GM12878 (cell line): ENCODE measurements at regions not wholly inside any gene's neighbourhood (a gene's known extent, or its start where the extent isn't known, plus 50 kb on each side); places are given as distances from the start of the nearest gene placed in this dataset.

Experiments
- ATAC-seq: fragments of 200-7000 bp; cut with Tn5 transposase; 3 replicates; pipeline ENCODE4 v1.9.1; 2020; ENCODE audit warnings: mild to moderate bottlenecking, moderate library complexity
- BruUV-seq: library from RNA; stranded (reverse); fragments of 400-500 nt; replicated peaks from 2 replicates; lab custom pipeline; 2021; lab: Mats Ljungman, UMichigan
- CTCF ChIA-PET: fragments of 300-600 bp; sonication (Branson Sonifier 250); formaldehyde crosslinking; extraction: SDS; loops from one replicate; lab custom pipeline; 2021; ENCODE audit warnings: inconsistent platforms; lab: Yijun Ruan, JAX
- POLR2A ChIA-PET: fragments of 350-600 bp; formaldehyde crosslinking; extraction: SDS; loops from one replicate; lab custom pipeline; 2021; ENCODE audit warnings: inconsistent platforms; lab: Charles Lee
- RAD21 ChIA-PET: fragments of 300-600 bp; sonication (Branson Sonifier 250); formaldehyde crosslinking; loops from one replicate; lab custom pipeline; 2023; ENCODE audit warnings: antibody characterized with exemption; ENCODE audit not compliant: unreplicated experiment; lab: Charles Lee
- SMC1A ChIA-PET: fragments of 300-600 bp; sonication (Branson Sonifier 250); formaldehyde crosslinking; loops from one replicate; lab custom pipeline; 2023; ENCODE audit not compliant: unreplicated experiment, uncharacterized antibody; lab: Charles Lee
- DNase-seq: peaks from one replicate; pipeline ENCODE4 v3.0.0-alpha.2; 2011; ENCODE audit warnings: low read depth, low spot score
- FAIRE-seq: peaks from 3 replicates; lab custom pipeline; 2011; peaks lifted over from hg19 to GRCh38; lab: Jason Lieb, UNC
- H2AFZ ChIP-seq: 2 replicates; pipeline ENCODE4 v1.6.0; 2011; ENCODE audit warnings: low read depth, low read length, control low read depth; ENCODE audit not compliant: control insufficient read depth
- H3K27ac ChIP-seq: 2 replicates; pipeline ENCODE4 v1.5.1; 2011; ENCODE audit warnings: control low read depth; ENCODE audit not compliant: control insufficient read depth, insufficient read depth
- H3K27me3 ChIP-seq, 2 experiments: replicated peaks in 1 of 2; 2 replicates each; pipeline versions ENCODE4 v1.6.0 to v1.6.1; 2011; ENCODE audit warnings: low read length in 1 of 2; ENCODE audit not compliant: control insufficient read depth in 2 of 2, insufficient read depth in 2 of 2
- H3K36me3 ChIP-seq, 2 experiments: 2 replicates each; pipeline ENCODE4 v1.5.1; 2011; ENCODE audit warnings: low read length in 1 of 2; ENCODE audit not compliant: control insufficient read depth in 2 of 2, insufficient read depth in 2 of 2
- H3K4me1 ChIP-seq: 2 replicates; pipeline ENCODE4 v1.6.1; 2011; ENCODE audit warnings: mild to moderate bottlenecking, low read length, moderate library complexity, mixed read lengths; ENCODE audit not compliant: control insufficient read depth, insufficient read depth
- H3K4me2 ChIP-seq: 2 replicates; pipeline ENCODE4 v1.6.0; 2011; ENCODE audit warnings: control low read depth; ENCODE audit not compliant: control insufficient read depth, insufficient read depth
- H3K4me3 ChIP-seq: fragments of 200-600 bp; sonication (generic); 2 replicates; pipeline ENCODE4 v1.5.1; 2016
- H3K79me2 ChIP-seq: 2 replicates; pipeline ENCODE4 v1.6.0; 2011; ENCODE audit warnings: low read length; ENCODE audit not compliant: control insufficient read depth, insufficient read depth
- H3K9ac ChIP-seq: 2 replicates; pipeline ENCODE4 v1.8.0; 2011; ENCODE audit warnings: low read length, control low read depth, mixed read lengths; ENCODE audit not compliant: control insufficient read depth, insufficient read depth
- H3K9me3 ChIP-seq: replicated peaks from 3 replicates; pipeline ENCODE4 v1.5.1; 2011; ENCODE audit warnings: mild to moderate bottlenecking, low read length; ENCODE audit not compliant: control insufficient read depth, insufficient read depth
- H4K20me1 ChIP-seq: 2 replicates; pipeline ENCODE4 v1.6.0; 2011; ENCODE audit not compliant: control insufficient read depth, insufficient read depth
- HDAC6 ChIP-seq: fragments of 200-600 bp; sonication (generic); IDR thresholded peaks from one replicate; pipeline ENCODE4 v1.8.0; 2017; ENCODE audit warnings: antibody characterized with exemption; ENCODE audit not compliant: unreplicated experiment
- RELA ChIP-seq: fragments of 450-650 bp; IDR thresholded peaks from 2 replicates; pipeline ENCODE4 v1.8.0; 2014; ENCODE audit warnings: borderline replicate concordance; ENCODE audit not compliant: partially characterized antibody
- RUNX3 ChIP-seq: IDR thresholded peaks from 2 replicates; pipeline ENCODE4 v1.6.1; 2012; ENCODE audit warnings: low read length, inconsistent platforms
- WGBS: methylation state at CpG from one replicate; pipeline ENCODE4 v1.1.6; 2016; ENCODE audit warnings: low lambda C conversion rate; ENCODE audit not compliant: insufficient replicate concordance, insufficient coverage; ENCODE audit errors: missing lambda C conversion rate; 5-methylcytosine and 5-hydroxymethylcytosine counted together
- in situ Hi-C: fragments of 300-500 bp; cut with MboI; formaldehyde crosslinking; loops from 9 replicates; pipeline ENCODE4 v1.14.3; 2018; ENCODE audit warnings: mixed read lengths
- intact Hi-C: fragments of 100-400 bp; cut with micrococcal nuclease; formaldehyde crosslinking; loops from one replicate; pipeline ENCODE4 v1.14.2; 2022; ENCODE audit not compliant: unreplicated experiment
- TF ChIP-seq, protein P1 (sequence below): fragments of 450-650 bp; IDR thresholded peaks from 2 replicates; pipeline ENCODE4 v1.6.1; 2017; ENCODE audit warnings: borderline replicate concordance
- TF ChIP-seq, protein P2 (sequence below): IDR thresholded peaks from 2 replicates; pipeline ENCODE4 v1.6.1; 2012; ENCODE audit warnings: low read depth, low read length, improper control_type of control experiment
- TF ChIP-seq, protein P3 (sequence below), 3 experiments: IDR thresholded peaks in 2 of 3; conservative IDR thresholded peaks in 1 of 3; 2 replicates each; pipeline ENCODE4 v1.5.1; 2011; ENCODE audit warnings: low read depth in 3 of 3, low read length in 3 of 3, mild to moderate bottlenecking in 3 of 3, control low read depth in 2 of 3, moderate library complexity in 2 of 3, inconsistent platforms in 1 of 3, mixed read lengths in 1 of 3; ENCODE audit not compliant: control insufficient read depth in 2 of 3, insufficient read depth in 1 of 3; ENCODE audit errors: extremely low read depth in 1 of 3
- TF ChIP-seq, protein P4 (sequence below): IDR thresholded peaks from 2 replicates; pipeline ENCODE4 v1.6.1; 2011; ENCODE audit warnings: borderline replicate concordance, low read depth, mild to moderate bottlenecking, moderate library complexity, mixed read lengths, low read length; ENCODE audit not compliant: insufficient read depth; ENCODE audit errors: extremely low read length

DNA sequence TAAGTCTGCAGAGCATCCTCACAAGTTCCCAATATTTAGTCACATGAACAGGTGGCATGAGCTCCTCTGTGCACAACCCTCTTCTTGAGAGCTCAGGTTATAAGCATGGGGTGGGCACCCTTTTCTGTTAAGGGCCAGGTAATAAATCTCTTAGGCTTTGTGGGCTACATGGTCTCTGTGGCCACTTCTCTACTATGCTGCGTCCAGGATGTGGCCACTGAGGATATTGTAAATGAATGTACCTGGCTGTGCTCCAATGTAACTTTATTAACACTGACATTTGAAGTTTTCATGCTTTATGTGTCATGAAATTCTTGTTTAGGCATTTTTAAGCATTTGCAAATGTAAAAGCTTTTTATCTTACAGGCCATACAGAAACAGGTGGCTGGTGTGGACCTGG lies 116.8 kb upstream of the ST6GAL2 start:
- no TSS peak for BruUV-seq
- POLR2A ChIA-PET = no interaction called here

More for the DNA sequence above, 116.8 kb upstream of the ST6GAL2 start:
- Histone ChIP-seq H3K27ac (no peak overlapping the region), H3K9ac (no peak overlapping the region), H3K79me2 (no peaks in the 10 kb centered on the region), H3K9me3 (no peaks in the 10 kb centered on the region), H3K4me1 (no peaks in the 10 kb centered on the region), H2AFZ (no peak overlapping the region), H4K20me1 (no peaks in the 10 kb centered on the region), H3K4me2 (no peak overlapping the region), H3K27me3 (no peaks in the 10 kb centered on the region), H3K4me3 (no peak overlapping the region), H3K36me3 (no peaks in the 10 kb centered on the region)
- ChIA-PET RAD21 (no interaction called here), CTCF (no interaction called here), SMC1A (no interaction called here)
- no peak for TF ChIP-seq HDAC6
- no peak for TF ChIP-seq RUNX3
- TF ChIP-seq, protein P1, sequence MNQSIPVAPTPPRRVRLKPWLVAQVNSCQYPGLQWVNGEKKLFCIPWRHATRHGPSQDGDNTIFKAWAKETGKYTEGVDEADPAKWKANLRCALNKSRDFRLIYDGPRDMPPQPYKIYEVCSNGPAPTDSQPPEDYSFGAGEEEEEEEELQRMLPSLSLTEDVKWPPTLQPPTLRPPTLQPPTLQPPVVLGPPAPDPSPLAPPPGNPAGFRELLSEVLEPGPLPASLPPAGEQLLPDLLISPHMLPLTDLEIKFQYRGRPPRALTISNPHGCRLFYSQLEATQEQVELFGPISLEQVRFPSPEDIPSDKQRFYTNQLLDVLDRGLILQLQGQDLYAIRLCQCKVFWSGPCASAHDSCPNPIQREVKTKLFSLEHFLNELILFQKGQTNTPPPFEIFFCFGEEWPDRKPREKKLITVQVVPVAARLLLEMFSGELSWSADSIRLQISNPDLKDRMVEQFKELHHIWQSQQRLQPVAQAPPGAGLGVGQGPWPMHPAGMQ = no peak
- TF ChIP-seq, protein P2, sequence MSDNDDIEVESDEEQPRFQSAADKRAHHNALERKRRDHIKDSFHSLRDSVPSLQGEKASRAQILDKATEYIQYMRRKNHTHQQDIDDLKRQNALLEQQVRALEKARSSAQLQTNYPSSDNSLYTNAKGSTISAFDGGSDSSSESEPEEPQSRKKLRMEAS = no peak
- TF ChIP-seq, protein P3, sequence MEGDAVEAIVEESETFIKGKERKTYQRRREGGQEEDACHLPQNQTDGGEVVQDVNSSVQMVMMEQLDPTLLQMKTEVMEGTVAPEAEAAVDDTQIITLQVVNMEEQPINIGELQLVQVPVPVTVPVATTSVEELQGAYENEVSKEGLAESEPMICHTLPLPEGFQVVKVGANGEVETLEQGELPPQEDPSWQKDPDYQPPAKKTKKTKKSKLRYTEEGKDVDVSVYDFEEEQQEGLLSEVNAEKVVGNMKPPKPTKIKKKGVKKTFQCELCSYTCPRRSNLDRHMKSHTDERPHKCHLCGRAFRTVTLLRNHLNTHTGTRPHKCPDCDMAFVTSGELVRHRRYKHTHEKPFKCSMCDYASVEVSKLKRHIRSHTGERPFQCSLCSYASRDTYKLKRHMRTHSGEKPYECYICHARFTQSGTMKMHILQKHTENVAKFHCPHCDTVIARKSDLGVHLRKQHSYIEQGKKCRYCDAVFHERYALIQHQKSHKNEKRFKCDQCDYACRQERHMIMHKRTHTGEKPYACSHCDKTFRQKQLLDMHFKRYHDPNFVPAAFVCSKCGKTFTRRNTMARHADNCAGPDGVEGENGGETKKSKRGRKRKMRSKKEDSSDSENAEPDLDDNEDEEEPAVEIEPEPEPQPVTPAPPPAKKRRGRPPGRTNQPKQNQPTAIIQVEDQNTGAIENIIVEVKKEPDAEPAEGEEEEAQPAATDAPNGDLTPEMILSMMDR (IDR thresholded peaks at IDR 0.05 in 2 of 3, conservative IDR thresholded peaks at IDR 0.05 in 1 of 3; ENCODE audit: control insufficient read depth in 2 of 3, extremely low read depth in 1 of 3, insufficient read depth in 1 of 3, low read depth in 3 of 3, low read length in 3 of 3) = no peak
- TF ChIP-seq, protein P4, sequence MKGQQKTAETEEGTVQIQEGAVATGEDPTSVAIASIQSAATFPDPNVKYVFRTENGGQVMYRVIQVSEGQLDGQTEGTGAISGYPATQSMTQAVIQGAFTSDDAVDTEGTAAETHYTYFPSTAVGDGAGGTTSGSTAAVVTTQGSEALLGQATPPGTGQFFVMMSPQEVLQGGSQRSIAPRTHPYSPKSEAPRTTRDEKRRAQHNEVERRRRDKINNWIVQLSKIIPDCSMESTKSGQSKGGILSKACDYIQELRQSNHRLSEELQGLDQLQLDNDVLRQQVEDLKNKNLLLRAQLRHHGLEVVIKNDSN = no peak
- no peak for TF ChIP-seq RELA
- DNase-seq = no peak
- FAIRE-seq = no peak
- intact Hi-C loops = no loop called here
- WGBS = 0% methylated on average over 1 of the region's 1 CpG
- ATAC-seq = no peak
- in situ Hi-C loops = no loop called here
